Thoracic aorta (tissue), 2 donors: ENCODE measurements at regions not wholly inside any gene's neighbourhood (a gene's known extent, or its start where the extent isn't known, plus 50 kb on each side); places are given as distances from the start of the nearest gene placed in this dataset.

Experiments used
- ATAC-seq: fragments of 150-250 bp; one replicate; pipeline ENCODE4 v1.8.0; 2017; ENCODE audit warnings: low read depth; ENCODE audit not compliant: insufficient number of reproducible peaks, low FRiP score
- DNase-seq: peaks from one replicate; pipeline ENCODE4 v3.0.0-alpha.2; 2020; ENCODE audit warnings: low spot score
- H3K27ac ChIP-seq, 2 donors: fragments of 200-600 bp; sonication (generic); 1 replicate in 1 of 2; 2 replicates in 1 of 2; pipeline ENCODE4 v1.5.1; 2016; ENCODE audit warnings: mild to moderate bottlenecking in 2 of 2, moderate library complexity in 2 of 2
- H3K27me3 ChIP-seq: fragments of 200-600 bp; sonication (generic); replicated peaks from 2 replicates; pipeline ENCODE4 v1.6.0; 2016; ENCODE audit warnings: mild to moderate bottlenecking; ENCODE audit not compliant: insufficient read depth
- H3K36me3 ChIP-seq: fragments of 200-600 bp; sonication (generic); one replicate; pipeline ENCODE4 v1.5.1; 2016
- H3K4me1 ChIP-seq, 2 donors: fragments of 200-600 bp; sonication (generic); 1 replicate in 1 of 2; 2 replicates in 1 of 2; pipeline versions ENCODE4 v1.5.1 to v1.6.0; 2016; ENCODE audit warnings: low read depth in 2 of 2, mild to moderate bottlenecking in 1 of 2; ENCODE audit not compliant: control insufficient read depth in 1 of 2
- H3K4me3 ChIP-seq: fragments of 200-600 bp; sonication (generic); 2 replicates; pipeline ENCODE4 v1.5.1; 2016; ENCODE audit warnings: mild to moderate bottlenecking
- H3K9me3 ChIP-seq: fragments of 200-600 bp; sonication (generic); 2 replicates; pipeline ENCODE4 v1.5.1; 2016
- TF ChIP-seq, protein P1 (sequence below): fragments of 200-600 bp; sonication (generic); IDR thresholded peaks from one replicate; pipeline ENCODE4 v1.5.1; 2019; ENCODE audit warnings: antibody characterized with exemption

GRCh38 chr12:87670448-87670847 is 358.8 kb downstream of the C12orf50 start:
- no peak for ATAC-seq
- Histone ChIP-seq H3K9me3 (no peaks in the 10 kb centered on the region), H3K36me3 (no peaks in the 10 kb centered on the region), H3K27ac (no peak overlapping the region), H3K27me3 (no peaks in the 10 kb centered on the region), H3K4me3 (no peak overlapping the region), H3K4me1 (no peaks in the 10 kb centered on the region)
- no peak for DNase-seq
- TF ChIP-seq, protein P1, sequence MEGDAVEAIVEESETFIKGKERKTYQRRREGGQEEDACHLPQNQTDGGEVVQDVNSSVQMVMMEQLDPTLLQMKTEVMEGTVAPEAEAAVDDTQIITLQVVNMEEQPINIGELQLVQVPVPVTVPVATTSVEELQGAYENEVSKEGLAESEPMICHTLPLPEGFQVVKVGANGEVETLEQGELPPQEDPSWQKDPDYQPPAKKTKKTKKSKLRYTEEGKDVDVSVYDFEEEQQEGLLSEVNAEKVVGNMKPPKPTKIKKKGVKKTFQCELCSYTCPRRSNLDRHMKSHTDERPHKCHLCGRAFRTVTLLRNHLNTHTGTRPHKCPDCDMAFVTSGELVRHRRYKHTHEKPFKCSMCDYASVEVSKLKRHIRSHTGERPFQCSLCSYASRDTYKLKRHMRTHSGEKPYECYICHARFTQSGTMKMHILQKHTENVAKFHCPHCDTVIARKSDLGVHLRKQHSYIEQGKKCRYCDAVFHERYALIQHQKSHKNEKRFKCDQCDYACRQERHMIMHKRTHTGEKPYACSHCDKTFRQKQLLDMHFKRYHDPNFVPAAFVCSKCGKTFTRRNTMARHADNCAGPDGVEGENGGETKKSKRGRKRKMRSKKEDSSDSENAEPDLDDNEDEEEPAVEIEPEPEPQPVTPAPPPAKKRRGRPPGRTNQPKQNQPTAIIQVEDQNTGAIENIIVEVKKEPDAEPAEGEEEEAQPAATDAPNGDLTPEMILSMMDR = no peak

DNA sequence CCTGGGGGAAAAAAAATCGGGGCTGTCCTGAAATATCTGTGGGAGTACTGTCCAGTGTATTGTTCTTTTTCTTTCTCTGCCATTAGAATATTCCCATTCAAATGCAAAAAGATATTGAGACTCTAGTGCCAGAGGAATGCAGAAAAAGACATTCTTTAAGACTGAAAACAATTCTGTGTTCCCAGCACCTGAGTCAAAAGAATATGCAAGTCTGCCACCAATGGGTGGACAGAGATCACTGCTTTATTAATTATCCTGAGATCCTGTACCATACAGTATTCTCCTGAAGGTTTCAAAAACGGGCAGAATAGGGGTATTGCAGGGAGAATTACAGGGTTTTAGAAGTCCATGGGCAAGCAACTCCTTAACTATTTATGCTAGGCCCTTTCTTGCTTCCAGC is 361.8 kb downstream of the C12orf50 start:
- H3K9me3 ChIP-seq = no peaks in the 10 kb centered on the region
- H3K4me3 ChIP-seq = no peak overlapping the region
- DNase-seq (no peak), ATAC-seq (no peak)
- no peaks in the 10 kb centered on the region for H3K36me3 ChIP-seq
- TF ChIP-seq, protein P1 = peak; percentile 10
- H3K27ac ChIP-seq = no peak overlapping the region
- H3K4me1 ChIP-seq = no peaks in the 10 kb centered on the region
- H3K27me3 ChIP-seq = no peaks in the 10 kb centered on the region

DNA sequence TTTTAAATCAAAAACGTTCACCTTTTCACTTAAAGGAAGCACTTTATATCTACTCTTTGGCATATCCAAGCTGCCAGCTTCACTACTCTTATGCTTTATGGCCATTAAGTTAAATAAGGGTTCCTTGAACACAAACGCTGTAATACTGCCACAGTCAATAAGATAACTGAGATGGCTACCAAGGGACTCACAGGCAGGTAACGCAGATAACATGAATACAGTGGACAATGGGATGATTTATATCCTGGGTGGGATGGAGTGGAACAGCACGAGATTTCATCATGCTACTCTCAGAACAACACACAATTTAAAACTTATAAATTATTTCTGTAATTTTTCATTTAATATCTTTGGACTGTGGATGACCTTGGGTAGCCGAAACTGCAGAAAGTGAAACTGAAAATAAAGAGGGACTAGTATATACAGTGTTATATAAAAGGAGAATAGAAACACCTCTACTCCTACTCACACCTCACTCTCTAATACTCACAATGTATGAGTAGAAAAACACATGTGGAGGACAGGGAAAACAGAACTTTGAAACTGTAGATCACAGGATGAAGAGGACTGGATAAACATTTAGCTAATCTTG is 367.3 kb downstream of the C12orf50 start:
- Histone ChIP-seq H3K9me3 (no peaks in the 10 kb centered on the region), H3K4me3 (peak overlapping the region; percentile 49), H3K27ac (no peak overlapping the region), H3K27me3 (no peaks in the 10 kb centered on the region), H3K36me3 (no peaks in the 10 kb centered on the region), H3K4me1 (peaks cover 8 to 15% of the 10 kb centered on the region in 2 donors)
- TF ChIP-seq, protein P1 = no peak
- ATAC-seq = no peak
- DNase-seq = no peak

GRCh38 chr12:87660987-87661774 is 368.0 kb downstream of the C12orf50 start:
- Histone ChIP-seq H3K4me3 (peak overlapping the region; percentile 49), H3K9me3 (no peaks in the 10 kb centered on the region), H3K36me3 (no peaks in the 10 kb centered on the region), H3K27ac (no peak overlapping the region), H3K4me1 (peaks cover 8 to 15% of the 10 kb centered on the region in 2 donors), H3K27me3 (no peaks in the 10 kb centered on the region)
- DNase-seq (no peak), ATAC-seq (no peak)
- TF ChIP-seq, protein P1 = no peak

DNA sequence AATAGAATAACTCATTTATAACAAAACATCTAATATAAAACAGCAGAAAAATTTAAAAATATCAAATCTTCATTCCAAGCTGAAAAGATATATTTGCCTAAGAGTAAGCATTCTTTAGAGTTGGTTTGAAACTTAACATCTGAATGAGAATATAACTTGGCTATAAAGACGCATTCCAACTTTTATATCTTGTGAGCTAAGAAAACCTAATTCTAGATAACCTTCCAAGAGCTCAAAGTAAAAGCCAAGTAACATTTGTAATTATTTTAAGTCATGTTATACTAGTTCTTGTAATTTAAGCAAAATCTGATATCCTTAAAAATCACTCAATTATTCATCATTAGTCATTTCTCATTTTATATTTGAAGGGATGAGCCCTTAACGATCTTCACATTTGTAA is 368.9 kb downstream of the C12orf50 start:
- H3K4me1 ChIP-seq = peaks cover 8 to 15% of the 10 kb centered on the region in 2 donors
- H3K27me3 ChIP-seq = no peaks in the 10 kb centered on the region
- ATAC-seq = no peak
- no peaks in the 10 kb centered on the region for H3K36me3 ChIP-seq
- no peaks in the 10 kb centered on the region for H3K9me3 ChIP-seq
- H3K27ac ChIP-seq = no peak overlapping the region
- no peak for DNase-seq
- TF ChIP-seq, protein P1 = no peak
- H3K4me3 ChIP-seq = no peak overlapping the region
